ENCODE measurements at regions not wholly inside any gene's neighbourhood (a gene's known extent, or its start where the extent isn't known, plus 50 kb on each side); places are given as distances from the start of the nearest gene placed in this dataset.

DNA sequence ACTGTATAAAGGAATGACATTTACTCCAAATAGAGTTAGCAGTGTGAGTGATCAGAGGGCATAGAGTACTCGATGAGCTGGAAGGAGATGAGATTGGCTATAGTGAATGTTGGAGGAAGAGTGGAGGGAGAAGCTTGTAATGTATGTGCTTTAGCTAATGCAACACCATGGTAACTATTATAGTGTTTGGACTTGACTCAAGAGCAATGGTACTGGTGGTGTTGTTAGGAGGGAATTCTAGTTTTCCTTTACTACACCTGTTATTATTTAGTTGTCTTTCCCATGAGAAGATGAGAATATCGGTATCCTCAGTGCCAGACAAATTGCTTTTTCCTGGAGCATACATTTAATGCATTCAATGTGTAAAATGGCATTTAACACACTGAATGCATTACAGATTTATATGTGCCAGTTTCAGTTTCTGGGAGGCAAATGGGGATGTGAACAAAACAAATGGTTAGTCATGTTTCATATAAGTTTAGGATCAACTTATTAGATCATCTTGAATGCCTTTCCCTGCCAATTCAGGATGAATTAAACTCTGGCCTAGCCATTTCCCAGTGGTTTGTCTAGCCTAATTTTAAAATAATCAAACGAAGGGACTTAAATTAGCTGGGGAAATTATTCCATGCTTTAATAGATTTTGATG is 291.1 kb upstream of the ADAMTS5 start:
- no peaks in the 10 kb centered on the region for H3K9me3 ChIP-seq (ENCODE audit: low read depth, low read length, poor library complexity, severe bottlenecking)
- BruUV-seq (replicated peaks) = no TSS peak
- no peaks in the 10 kb centered on the region for H3K27me3 ChIP-seq (replicated peaks; ENCODE audit: insufficient read depth, low read depth, low read length, poor library complexity)
- no peak overlapping the region for H3K27ac ChIP-seq (ENCODE audit: low read depth, low read length, poor library complexity, severe bottlenecking)
- no peak for TF ChIP-seq EZH2 (IDR thresholded peaks at IDR 0.05; ENCODE audit: borderline replicate concordance, low read depth, low read length, poor library complexity, severe bottlenecking)
- TF ChIP-seq, protein P1, sequence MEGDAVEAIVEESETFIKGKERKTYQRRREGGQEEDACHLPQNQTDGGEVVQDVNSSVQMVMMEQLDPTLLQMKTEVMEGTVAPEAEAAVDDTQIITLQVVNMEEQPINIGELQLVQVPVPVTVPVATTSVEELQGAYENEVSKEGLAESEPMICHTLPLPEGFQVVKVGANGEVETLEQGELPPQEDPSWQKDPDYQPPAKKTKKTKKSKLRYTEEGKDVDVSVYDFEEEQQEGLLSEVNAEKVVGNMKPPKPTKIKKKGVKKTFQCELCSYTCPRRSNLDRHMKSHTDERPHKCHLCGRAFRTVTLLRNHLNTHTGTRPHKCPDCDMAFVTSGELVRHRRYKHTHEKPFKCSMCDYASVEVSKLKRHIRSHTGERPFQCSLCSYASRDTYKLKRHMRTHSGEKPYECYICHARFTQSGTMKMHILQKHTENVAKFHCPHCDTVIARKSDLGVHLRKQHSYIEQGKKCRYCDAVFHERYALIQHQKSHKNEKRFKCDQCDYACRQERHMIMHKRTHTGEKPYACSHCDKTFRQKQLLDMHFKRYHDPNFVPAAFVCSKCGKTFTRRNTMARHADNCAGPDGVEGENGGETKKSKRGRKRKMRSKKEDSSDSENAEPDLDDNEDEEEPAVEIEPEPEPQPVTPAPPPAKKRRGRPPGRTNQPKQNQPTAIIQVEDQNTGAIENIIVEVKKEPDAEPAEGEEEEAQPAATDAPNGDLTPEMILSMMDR (conservative IDR thresholded peaks at IDR 0.05; ENCODE audit: low read depth, low read length) = no peak
- POLR2A ChIA-PET (ENCODE audit: low non-redundant PET) = no interaction called here
- no peak for DNase-seq (ENCODE audit: low spot score)
- H3K4me1 ChIP-seq (ENCODE audit: insufficient read depth, low read length, poor library complexity, severe bottlenecking) = no peaks in the 10 kb centered on the region
- intact Hi-C loops (cut with micrococcal nuclease; ENCODE audit: unreplicated experiment) = no loop called here
- CTCF ChIA-PET = no interaction called here
- no peak overlapping the region for H3K4me3 ChIP-seq (ENCODE audit: low read depth, low read length, poor library complexity, severe bottlenecking)
- H3K36me3 ChIP-seq (ENCODE audit: insufficient read depth, low read length, poor library complexity, severe bottlenecking) = no peaks in the 10 kb centered on the region

DNA sequence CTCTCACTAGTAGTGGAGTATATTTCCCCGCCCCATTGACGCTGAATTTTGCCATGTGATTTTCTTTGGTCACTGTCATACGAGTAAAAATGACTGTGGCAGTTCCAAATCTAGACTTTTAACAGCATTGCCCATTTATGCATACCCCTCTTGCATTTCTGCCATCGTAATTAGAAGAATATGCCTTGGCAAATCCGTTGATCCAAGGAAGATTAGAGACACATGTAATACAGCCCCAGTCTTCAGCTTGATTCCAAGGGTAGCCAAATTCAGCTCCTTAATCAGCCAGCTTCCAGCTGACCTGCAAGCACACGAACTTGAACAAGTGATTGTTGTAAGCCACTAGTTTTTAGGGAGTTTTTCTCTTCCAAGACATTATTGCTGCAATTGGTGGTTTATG is 290.3 kb upstream of the ADAMTS5 start:
- Histone ChIP-seq H3K9me3 (ENCODE audit: low read depth, low read length, poor library complexity, severe bottlenecking) (no peaks in the 10 kb centered on the region), H3K27ac (ENCODE audit: low read depth, low read length, poor library complexity, severe bottlenecking) (no peak overlapping the region), H3K27me3 (replicated peaks; ENCODE audit: insufficient read depth, low read depth, low read length, poor library complexity) (no peaks in the 10 kb centered on the region), H3K4me1 (ENCODE audit: insufficient read depth, low read length, poor library complexity, severe bottlenecking) (no peaks in the 10 kb centered on the region), H3K4me3 (ENCODE audit: low read depth, low read length, poor library complexity, severe bottlenecking) (no peak overlapping the region), H3K36me3 (ENCODE audit: insufficient read depth, low read length, poor library complexity, severe bottlenecking) (no peaks in the 10 kb centered on the region)
- POLR2A ChIA-PET (ENCODE audit: low non-redundant PET) = no interaction called here
- CTCF ChIA-PET = no interaction called here
- DNase-seq (ENCODE audit: low spot score) = no peak
- intact Hi-C loops (cut with micrococcal nuclease; ENCODE audit: unreplicated experiment) = no loop called here
- TF ChIP-seq, protein P1 (conservative IDR thresholded peaks at IDR 0.05; ENCODE audit: low read depth, low read length) = no peak
- no peak for TF ChIP-seq EZH2 (IDR thresholded peaks at IDR 0.05; ENCODE audit: borderline replicate concordance, low read depth, low read length, poor library complexity, severe bottlenecking)
- BruUV-seq (replicated peaks) = no TSS peak

DNA sequence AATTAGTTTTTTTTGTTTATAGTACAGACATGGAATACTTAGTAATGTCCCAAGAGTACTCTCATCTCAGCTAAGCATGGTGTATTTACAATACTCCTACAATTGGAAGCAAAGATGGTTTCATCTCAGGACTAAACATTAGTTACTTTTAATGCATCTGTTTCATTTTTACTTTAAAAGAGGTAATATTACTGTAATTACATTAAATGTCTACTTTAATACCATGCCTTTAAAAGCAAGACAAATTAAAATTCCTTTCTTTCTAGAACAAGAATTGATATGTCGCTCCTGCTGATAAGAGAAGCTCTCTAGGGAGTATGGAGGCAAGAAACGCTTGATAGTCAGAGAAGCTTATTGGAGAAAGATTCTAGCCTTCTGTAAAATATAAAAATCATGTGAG is 284.9 kb upstream of the ADAMTS5 start:
- intact Hi-C loops (cut with micrococcal nuclease; ENCODE audit: unreplicated experiment) = no loop called here

More for the DNA sequence above, 284.9 kb upstream of the ADAMTS5 start:
- H3K27me3 ChIP-seq (replicated peaks; ENCODE audit: insufficient read depth, low read depth, low read length, poor library complexity) = no peaks in the 10 kb centered on the region
- POLR2A ChIA-PET (ENCODE audit: low non-redundant PET) = no interaction called here
- H3K4me3 ChIP-seq (ENCODE audit: low read depth, low read length, poor library complexity, severe bottlenecking) = no peak overlapping the region
- H3K4me1 ChIP-seq (ENCODE audit: insufficient read depth, low read length, poor library complexity, severe bottlenecking) = no peaks in the 10 kb centered on the region
- H3K27ac ChIP-seq (ENCODE audit: low read depth, low read length, poor library complexity, severe bottlenecking) = no peak overlapping the region
- CTCF ChIA-PET = no interaction called here
- H3K36me3 ChIP-seq (ENCODE audit: insufficient read depth, low read length, poor library complexity, severe bottlenecking) = no peaks in the 10 kb centered on the region
- H3K9me3 ChIP-seq (ENCODE audit: low read depth, low read length, poor library complexity, severe bottlenecking) = no peaks in the 10 kb centered on the region
- TF ChIP-seq, protein P1 (conservative IDR thresholded peaks at IDR 0.05; ENCODE audit: low read depth, low read length) = no peak
- TF ChIP-seq EZH2 (IDR thresholded peaks at IDR 0.05; ENCODE audit: borderline replicate concordance, low read depth, low read length, poor library complexity, severe bottlenecking) = no peak
- BruUV-seq (replicated peaks) = no TSS peak
- DNase-seq (ENCODE audit: low spot score) = no peak

Data from A673 (cell line).